GM23338 (cell line): ENCODE measurements at regions not wholly inside any gene's neighbourhood (a gene's known extent, or its start where the extent isn't known, plus 50 kb on each side); places are given as distances from the start of the nearest gene placed in this dataset.

Experiments used
- CREB1 ChIP-seq: fragments of 250-450 bp; sonication (Bioruptor Pico); IDR thresholded peaks from 2 replicates; pipeline ENCODE4 v1.5.0; 2020; ENCODE audit warnings: low read depth, mild to moderate bottlenecking, moderate library complexity
- EZH2 ChIP-seq: fragments of 200-600 bp; sonication (generic); IDR thresholded peaks from one replicate; pipeline ENCODE4 v1.8.0; 2017; ENCODE audit warnings: antibody characterized with exemption, mild to moderate bottlenecking, low read depth; ENCODE audit not compliant: unreplicated experiment
- POLR2AphosphoS5 ChIP-seq: IDR thresholded peaks from 2 replicates; pipeline ENCODE4 v1.6.1; 2016; ENCODE audit warnings: antibody characterized with exemption, low read depth
- STAT1 ChIP-seq: IDR thresholded peaks from one replicate; pipeline ENCODE4 v1.6.1; 2016; ENCODE audit warnings: antibody characterized with exemption; ENCODE audit not compliant: unreplicated experiment
- TF ChIP-seq, protein P1 (sequence below), 2 experiments: fragments of 200-600 bp in 1 of 2; sonication (generic) in 1 of 2; conservative IDR thresholded peaks; 2 replicates each; pipeline versions ENCODE4 v1.5.1 to v1.6.1; 2016 to 2017; ENCODE audit warnings: antibody characterized with exemption in 2 of 2, low read depth in 2 of 2, mild to moderate bottlenecking in 2 of 2, moderate library complexity in 1 of 2
- TF ChIP-seq, protein P2 (sequence below): IDR thresholded peaks from 2 replicates; pipeline ENCODE4 v1.6.1; 2016; ENCODE audit warnings: antibody characterized with exemption
- TF ChIP-seq, protein P3 (sequence below): fragments of 250-450 bp; sonication (Bioruptor Pico); IDR thresholded peaks from 2 replicates; pipeline ENCODE4 v1.5.0; 2020; ENCODE audit warnings: mild to moderate bottlenecking, moderate library complexity

DNA sequence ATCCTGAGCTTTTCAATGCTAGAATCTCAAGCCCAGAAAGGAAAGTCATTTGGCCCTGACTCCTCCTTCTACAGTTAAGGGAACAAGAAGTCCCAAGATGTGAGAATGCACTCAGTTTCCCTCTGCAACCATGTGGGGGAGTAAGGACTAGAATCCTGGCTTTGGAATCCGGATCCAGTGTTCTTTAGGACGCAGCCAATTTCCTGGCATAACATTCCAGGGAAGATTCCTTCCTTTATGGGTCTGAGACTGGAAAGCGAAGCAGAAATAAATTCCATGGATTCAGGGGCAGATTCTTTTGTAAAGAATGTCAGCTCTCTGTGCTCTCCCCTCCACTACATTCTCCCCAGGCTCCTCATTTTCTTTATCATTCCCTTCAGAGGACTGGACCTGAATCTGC lies 151.8 kb upstream of the SOX14 start:
- TF ChIP-seq, protein P1, sequence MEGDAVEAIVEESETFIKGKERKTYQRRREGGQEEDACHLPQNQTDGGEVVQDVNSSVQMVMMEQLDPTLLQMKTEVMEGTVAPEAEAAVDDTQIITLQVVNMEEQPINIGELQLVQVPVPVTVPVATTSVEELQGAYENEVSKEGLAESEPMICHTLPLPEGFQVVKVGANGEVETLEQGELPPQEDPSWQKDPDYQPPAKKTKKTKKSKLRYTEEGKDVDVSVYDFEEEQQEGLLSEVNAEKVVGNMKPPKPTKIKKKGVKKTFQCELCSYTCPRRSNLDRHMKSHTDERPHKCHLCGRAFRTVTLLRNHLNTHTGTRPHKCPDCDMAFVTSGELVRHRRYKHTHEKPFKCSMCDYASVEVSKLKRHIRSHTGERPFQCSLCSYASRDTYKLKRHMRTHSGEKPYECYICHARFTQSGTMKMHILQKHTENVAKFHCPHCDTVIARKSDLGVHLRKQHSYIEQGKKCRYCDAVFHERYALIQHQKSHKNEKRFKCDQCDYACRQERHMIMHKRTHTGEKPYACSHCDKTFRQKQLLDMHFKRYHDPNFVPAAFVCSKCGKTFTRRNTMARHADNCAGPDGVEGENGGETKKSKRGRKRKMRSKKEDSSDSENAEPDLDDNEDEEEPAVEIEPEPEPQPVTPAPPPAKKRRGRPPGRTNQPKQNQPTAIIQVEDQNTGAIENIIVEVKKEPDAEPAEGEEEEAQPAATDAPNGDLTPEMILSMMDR (conservative IDR thresholded peaks at IDR 0.05; ENCODE audit: low read depth in 2 of 2) = peak; percentile 41 to 49; a peak in 3 of 4 replicates
- TF ChIP-seq CREB1 (CRISPR knock-in tag) (no peak), POLR2AphosphoS5 (no peak), STAT1 (no peak), EZH2 (no peak)
- TF ChIP-seq, protein P2, sequence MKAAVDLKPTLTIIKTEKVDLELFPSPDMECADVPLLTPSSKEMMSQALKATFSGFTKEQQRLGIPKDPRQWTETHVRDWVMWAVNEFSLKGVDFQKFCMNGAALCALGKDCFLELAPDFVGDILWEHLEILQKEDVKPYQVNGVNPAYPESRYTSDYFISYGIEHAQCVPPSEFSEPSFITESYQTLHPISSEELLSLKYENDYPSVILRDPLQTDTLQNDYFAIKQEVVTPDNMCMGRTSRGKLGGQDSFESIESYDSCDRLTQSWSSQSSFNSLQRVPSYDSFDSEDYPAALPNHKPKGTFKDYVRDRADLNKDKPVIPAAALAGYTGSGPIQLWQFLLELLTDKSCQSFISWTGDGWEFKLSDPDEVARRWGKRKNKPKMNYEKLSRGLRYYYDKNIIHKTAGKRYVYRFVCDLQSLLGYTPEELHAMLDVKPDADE = no peak
- TF ChIP-seq, protein P3, sequence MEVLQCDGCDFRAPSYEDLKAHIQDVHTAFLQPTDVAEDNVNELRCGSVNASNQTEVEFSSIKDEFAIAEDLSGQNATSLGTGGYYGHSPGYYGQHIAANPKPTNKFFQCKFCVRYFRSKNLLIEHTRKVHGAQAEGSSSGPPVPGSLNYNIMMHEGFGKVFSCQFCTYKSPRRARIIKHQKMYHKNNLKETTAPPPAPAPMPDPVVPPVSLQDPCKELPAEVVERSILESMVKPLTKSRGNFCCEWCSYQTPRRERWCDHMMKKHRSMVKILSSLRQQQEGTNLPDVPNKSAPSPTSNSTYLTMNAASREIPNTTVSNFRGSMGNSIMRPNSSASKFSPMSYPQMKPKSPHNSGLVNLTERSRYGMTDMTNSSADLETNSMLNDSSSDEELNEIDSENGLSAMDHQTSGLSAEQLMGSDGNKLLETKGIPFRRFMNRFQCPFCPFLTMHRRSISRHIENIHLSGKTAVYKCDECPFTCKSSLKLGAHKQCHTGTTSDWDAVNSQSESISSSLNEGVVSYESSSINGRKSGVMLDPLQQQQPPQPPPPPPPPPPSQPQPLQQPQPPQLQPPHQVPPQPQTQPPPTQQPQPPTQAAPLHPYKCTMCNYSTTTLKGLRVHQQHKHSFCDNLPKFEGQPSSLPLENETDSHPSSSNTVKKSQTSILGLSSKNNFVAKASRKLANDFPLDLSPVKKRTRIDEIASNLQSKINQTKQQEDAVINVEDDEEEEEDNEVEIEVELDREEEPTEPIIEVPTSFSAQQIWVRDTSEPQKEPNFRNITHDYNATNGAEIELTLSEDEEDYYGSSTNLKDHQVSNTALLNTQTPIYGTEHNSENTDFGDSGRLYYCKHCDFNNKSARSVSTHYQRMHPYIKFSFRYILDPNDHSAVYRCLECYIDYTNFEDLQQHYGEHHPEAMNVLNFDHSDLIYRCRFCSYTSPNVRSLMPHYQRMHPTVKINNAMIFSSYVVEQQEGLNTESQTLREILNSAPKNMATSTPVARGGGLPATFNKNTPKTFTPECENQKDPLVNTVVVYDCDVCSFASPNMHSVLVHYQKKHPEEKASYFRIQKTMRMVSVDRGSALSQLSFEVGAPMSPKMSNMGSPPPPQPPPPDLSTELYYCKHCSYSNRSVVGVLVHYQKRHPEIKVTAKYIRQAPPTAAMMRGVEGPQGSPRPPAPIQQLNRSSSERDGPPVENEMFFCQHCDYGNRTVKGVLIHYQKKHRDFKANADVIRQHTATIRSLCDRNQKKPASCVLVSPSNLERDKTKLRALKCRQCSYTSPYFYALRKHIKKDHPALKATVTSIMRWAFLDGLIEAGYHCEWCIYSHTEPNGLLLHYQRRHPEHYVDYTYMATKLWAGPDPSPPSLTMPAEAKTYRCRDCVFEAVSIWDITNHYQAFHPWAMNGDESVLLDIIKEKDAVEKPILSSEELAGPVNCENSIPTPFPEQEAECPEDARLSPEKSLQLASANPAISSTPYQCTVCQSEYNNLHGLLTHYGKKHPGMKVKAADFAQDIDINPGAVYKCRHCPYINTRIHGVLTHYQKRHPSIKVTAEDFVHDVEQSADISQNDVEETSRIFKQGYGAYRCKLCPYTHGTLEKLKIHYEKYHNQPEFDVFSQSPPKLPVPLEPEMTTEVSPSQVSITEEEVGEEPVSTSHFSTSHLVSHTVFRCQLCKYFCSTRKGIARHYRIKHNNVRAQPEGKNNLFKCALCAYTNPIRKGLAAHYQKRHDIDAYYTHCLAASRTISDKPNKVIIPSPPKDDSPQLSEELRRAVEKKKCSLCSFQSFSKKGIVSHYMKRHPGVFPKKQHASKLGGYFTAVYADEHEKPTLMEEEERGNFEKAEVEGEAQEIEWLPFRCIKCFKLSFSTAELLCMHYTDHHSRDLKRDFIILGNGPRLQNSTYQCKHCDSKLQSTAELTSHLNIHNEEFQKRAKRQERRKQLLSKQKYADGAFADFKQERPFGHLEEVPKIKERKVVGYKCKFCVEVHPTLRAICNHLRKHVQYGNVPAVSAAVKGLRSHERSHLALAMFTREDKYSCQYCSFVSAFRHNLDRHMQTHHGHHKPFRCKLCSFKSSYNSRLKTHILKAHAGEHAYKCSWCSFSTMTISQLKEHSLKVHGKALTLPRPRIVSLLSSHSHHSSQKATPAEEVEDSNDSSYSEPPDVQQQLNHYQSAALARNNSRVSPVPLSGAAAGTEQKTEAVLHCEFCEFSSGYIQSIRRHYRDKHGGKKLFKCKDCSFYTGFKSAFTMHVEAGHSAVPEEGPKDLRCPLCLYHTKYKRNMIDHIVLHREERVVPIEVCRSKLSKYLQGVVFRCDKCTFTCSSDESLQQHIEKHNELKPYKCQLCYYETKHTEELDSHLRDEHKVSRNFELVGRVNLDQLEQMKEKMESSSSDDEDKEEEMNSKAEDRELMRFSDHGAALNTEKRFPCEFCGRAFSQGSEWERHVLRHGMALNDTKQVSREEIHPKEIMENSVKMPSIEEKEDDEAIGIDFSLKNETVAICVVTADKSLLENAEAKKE (CRISPR knock-in tag) = no peak
